GM21515 (cell line): ENCODE measurements at regions not wholly inside any gene's neighbourhood (a gene's known extent, or its start where the extent isn't known, plus 50 kb on each side); places are given as distances from the start of the nearest gene placed in this dataset.
"Not testable (repeated sequence)": the region's sequence is repeated elsewhere in the genome, so short reads cannot be mapped to it uniquely, and the experiment has no call there.

Source experiments
- ATAC-seq: cut with Tn5 transposase; IDR thresholded peaks from one replicate; pipeline ENCODE4 v1.9.1; 2021; ENCODE audit not compliant: unreplicated experiment

- no peak for ATAC-seq
Observed at GRCh38 chr14:58725871-58726270, 88.1 kb downstream of the DACT1 start.

GRCh38 chr14:58730792-58731464 lies 93.2 kb downstream of the DACT1 start:
- no peak for ATAC-seq

DNA sequence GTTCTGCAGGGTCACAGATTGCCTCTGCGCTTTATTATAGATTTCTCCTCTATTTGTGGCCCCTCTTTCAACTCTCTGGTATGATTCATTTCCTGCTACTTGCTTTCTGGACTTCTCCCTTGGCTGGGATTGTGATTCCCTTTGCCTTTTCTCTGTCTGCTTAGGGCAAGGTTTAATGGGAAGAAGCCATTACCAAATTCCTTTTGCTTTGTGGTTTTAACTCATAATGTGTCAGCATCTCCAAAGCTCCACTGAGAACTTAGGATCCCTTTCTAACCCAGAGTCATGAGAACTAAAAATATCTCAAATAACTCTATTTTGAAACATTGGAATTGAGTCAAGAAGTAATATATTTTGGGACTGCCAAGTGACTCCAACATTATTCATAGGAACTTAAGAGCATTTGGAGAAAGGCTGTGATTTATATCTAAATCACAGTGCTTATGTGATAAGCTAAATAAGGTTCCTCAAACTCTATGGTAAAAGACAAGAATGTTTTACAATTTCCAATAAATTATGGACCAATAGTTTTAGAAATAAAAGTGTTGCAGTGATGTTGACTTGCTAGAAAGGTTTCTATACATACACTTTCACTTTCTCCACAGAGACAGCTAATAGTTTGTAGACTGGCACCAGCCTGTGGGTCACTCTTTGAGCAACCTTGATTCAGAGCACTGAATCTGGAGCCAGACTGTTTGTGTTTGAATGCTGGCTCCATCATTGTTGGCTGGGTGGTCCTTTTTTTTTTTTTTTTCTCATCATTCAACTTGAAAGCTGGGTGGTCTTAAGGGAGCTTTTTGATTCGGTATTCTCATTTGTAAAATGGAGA lies 93.9 kb downstream of the DACT1 start:
- ATAC-seq = no peak

GRCh38 chr14:58732387-58732786 lies 94.6 kb downstream of the DACT1 start:
- no peak for ATAC-seq

DNA sequence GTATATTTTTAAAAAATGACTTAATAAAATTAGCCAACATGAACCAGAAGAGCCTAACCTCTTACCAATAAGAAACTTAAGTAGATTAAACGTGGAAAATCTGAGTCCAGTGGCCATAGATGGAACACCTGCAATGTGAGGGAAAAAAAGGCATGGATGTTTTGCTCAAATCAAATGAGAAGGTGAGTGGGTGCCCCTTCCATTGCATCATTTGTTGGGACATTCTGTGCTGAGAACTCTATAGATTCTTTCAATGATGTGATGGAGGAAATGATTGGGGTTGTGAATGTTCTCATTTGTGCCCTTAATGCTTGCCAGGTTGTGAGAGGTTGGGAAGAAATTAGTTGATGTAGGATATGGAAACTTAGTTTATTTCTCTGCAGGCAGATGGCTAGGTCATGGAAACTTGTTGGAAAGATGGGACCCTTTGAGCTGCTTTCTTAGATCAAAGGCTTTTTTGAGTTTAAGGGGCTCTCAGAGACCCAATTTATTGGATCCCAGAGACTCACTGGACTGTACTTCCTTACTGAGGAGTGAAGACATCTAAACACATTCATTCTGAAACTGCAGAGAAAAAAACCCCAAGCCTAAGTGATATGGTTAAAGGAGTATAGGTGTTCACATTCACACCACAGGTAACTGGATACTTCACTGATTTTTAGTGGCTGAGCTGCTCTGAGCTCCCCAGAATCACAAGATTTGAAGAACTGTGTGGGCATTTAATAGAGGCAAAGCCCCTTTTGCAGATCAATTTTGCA lies 95.9 kb downstream of the DACT1 start:
- ATAC-seq = peak; percentile 69

DNA sequence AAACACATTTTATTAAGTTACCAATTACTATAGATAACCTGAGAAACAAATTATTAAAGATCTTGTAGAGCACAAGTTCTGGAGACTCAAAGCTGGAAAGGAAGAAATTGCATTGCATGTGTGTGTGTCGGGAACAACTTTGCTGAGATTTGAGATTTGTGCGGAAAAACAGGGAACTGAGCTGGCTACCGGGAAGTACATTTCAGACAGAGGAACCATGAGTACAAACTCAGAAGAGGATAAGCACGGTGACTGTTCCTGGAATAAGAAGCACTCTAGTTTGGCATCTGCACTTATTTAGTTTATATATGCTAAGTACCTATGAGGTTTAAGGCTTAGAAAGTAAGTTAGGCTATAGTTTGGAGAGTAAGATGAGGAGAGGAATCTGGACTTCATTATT lies 97.8 kb downstream of the DACT1 start:
- ATAC-seq = no peak

GRCh38 chr14:58736606-58737005 lies 98.8 kb downstream of the DACT1 start:
- ATAC-seq = no peak

GRCh38 chr14:58737511-58737910 lies 99.7 kb downstream of the DACT1 start:
- no peak for ATAC-seq

DNA sequence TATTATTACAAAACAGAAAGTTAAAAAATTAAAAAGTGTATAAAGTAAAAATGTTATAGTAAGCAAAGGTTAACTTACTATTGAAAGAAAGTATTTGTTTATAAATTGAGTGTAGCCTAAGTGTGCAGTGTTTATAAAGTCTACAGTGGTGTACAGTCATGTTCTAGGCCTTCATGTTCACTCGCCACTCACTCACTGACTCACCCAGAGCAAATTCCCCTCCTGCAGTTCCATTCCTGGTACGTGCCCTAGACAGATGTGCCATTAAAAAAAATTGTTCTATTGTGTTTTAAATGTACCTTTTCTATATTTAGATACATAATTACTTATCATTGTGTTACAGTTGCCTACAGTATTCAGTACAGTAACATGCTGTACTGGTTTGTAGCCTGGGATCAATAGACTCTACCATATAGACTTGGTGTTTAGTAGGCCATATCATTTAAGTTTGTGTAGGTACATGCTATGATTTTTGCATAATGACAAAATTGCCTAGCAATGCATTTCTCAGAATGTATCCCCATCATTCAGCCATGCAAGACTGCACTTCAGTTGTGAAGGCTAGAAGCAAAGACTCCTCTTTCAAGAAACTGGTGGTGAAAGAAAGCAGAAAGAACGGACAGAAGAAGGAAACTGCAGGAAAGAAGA lies 100.6 kb downstream of the DACT1 start:
- no peak for ATAC-seq

DNA sequence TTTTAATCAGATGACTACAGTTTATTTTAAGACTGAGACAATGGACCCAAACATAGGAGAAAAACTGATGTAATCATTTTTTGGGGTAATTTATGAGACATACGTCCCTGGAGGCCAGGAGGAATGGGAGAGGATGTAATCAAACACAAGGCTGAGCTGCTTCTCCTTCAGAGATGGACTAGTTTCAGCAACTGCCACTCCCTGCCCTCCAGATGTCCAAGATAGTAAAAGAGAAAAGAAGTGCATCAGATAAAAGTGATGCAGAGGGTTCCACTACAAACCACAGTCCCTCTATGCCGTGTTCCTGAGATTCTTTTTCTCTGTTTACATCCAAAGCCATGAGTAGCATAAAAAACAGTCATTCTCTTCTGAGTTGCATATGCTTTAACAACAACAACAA lies 101.1 kb downstream of the DACT1 start:
- ATAC-seq = no peak

DNA sequence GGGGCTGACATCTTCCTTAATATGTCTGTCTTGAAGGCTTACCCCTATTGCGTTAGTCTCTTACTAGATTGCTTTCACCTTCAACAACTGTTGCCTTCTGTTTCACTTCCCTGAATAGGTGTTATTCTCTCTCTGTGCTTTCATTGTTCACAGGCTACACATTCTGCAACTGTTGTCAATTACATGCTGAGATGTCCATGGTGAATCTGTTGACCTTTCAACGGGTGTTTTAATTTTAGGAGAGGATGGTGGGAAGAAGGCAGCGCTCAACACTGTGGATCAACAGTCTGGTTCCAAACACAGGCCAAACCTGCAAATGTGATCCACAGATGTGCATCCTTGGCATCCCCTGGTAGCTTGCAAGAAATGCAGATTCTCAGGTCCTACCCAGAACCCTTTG lies 101.9 kb downstream of the DACT1 start:
- peak; percentile 81 for ATAC-seq

GRCh38 chr14:58740379-58740935 lies 102.7 kb downstream of the DACT1 start:
- no peak for ATAC-seq

GRCh38 chr14:58744801-58745394 lies 107.1 kb downstream of the DACT1 start:
- no peak for ATAC-seq

DNA sequence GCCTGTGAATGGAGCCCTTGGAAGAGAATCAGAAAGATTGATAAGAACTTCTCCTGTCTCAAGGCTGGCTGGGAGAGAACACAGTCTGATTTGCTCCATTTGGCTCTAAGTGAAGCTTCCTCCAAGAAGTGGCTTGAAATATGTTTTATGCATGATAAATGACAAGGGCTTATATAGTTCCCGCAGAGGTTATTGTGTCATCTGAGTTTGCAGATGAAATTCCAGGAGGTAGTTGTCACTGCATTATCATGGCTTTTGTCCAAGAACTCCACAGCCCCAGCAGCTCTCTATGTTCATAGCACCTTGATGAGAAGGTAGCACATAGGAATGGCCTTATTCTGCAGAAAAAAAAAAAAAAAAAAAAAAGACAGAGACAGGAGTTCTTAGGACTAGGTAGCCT lies 108.5 kb downstream of the DACT1 start:
- ATAC-seq = no peak

DNA sequence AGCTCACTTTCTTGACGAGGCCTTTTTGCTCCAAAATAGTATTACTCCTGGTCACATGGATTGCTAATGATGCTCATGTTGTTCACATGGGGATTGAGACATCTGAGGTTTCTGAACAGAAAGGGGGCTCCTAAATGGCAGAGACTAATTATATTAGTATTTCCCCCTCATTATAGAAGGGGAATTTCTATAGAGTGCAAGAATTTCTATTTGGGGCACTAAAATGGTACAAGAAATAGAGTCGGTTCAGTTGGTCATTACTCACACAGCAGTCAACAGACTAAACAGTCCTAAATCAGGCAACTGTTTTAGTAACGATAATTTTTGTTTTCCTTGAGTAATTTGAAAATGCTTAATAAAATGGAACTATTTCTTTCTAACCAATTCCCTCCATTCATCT lies 108.9 kb downstream of the DACT1 start:
- no peak for ATAC-seq

GRCh38 chr14:58747181-58747580 lies 109.4 kb downstream of the DACT1 start:
- no peak for ATAC-seq

GRCh38 chr14:58748251-58748650 lies 110.5 kb downstream of the DACT1 start:
- ATAC-seq = not testable (repeated sequence)

DNA sequence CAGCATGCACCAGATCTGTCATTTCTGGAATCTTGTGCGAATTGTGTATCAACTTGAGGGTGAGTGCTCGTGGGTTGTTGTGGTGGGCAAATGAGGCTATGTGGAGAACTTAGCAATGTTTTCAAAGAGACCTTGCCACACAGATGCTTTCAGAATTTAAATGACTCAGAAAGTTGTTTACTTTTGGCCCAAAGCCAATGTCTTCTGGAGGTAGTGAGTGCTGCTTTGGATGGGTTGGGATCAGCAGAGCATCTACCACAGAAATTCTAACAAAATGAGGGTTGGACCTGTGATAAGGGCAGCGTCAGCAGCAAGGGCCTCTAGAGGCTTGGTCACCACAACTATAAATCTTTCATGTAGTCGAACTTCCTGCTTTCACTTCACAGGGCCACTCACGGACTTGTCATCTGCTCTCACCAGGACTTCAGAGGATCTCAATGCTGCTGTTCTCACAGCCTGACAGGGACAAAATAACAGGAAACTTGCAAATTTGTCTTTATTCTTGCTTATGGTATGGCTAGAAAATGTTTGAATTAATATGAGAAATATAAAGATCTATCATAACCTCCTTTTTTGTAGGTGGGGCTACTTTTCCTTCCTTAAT lies 111.4 kb downstream of the DACT1 start:
- ATAC-seq = peak; percentile 90

DNA sequence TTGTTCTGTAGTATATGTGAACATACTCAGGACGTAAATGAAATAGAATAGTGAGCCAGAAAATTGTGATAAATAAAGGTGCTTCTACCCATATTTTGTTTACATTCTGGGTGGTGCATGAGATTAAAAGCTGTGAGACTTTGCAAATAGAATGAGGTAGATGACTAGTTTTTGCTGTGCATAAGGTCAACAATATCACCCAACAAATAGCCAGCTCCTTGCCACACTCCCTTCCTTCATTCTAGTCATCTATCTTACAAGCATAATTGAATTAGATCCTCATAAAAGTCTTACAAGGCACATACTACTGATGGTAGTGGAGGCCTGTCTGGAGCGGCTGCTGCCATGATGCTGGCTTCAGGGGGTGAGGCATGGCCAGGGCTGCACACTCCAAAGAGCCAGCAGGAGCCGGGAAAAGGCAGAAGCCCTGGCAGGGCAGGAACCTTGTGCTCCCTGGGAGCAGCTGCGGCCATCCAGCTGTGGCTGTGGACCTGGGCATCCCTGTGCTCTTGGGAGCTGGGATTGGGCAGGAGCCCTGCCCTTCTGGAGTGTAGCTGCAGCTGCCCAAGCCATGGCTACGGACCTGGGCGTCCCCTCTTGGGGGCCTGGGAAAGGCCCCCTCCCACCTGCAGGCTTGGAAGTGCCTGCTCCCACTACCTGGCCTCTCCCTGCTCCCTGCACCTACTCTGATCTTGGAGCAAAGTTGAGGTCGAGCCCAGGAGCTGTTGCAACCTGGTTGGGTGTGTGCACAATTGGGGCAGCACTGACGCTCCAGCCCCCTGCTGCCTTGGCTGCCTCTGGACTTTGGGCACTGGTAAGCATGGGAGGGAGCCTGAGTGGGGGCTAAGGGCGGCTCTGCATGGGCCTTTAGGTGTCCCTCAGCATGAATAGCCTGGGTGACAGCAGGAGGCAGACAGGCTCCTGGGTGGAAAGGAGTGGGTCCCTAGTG lies 112.8 kb downstream of the DACT1 start:
- ATAC-seq = no peak
